Embryonic facial prominence (tissue), 1 donor: ENCODE measurements at regions not wholly inside any gene's neighbourhood (a gene's known extent, or its start where the extent isn't known, plus 50 kb on each side); places are given as distances from the start of the nearest gene placed in this dataset.
"Not testable (repeated sequence)": the region's sequence is repeated elsewhere in the genome, so short reads cannot be mapped to it uniquely, and the experiment has no call there.

ENCODE experiments used
- DNase-seq: peaks from one replicate; pipeline ENCODE4 v3.0.0-alpha.2; 2016; ENCODE audit errors: extremely low spot score

DNA sequence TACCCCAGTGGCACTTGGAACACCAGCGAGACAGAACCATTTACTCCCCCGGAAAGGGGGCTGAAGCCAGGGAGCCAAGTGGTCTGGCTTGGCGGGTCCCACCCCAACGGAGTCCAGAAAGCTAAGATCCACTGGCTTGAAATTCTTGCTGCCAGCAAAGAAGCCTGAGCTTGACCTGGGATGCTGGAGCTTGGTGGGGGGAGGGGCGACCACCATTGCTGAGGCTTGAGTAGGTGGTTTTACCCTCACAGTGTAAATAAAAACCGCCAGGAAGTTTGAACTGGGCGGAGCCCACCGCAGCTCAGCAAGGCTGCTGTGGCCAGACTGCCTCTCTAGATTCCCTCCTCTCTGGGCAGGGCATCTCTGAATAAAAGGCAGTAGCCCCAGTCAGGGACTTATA is 62.8 kb downstream of the RPS24 start:
- DNase-seq, result not testable (repeated sequence)

DNA sequence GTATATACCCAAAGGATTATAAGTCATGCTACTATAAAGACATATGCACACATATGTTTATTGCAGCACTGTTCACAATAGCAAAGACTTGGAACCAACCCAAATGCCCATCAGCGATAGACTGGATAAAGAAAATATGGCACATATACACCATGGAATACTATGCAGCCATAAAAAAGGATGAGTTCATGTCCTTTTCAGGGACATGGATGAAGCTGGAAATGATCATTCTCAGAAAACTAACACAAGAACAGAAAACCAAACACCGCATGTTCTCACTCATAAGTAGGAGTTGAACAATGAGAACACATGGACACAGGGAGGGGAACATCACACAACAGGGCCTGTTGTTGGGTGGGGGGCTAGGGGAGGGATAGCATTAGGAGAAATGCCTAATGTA is 68.9 kb downstream of the RPS24 start:
- DNase-seq, result not testable (repeated sequence)

DNA sequence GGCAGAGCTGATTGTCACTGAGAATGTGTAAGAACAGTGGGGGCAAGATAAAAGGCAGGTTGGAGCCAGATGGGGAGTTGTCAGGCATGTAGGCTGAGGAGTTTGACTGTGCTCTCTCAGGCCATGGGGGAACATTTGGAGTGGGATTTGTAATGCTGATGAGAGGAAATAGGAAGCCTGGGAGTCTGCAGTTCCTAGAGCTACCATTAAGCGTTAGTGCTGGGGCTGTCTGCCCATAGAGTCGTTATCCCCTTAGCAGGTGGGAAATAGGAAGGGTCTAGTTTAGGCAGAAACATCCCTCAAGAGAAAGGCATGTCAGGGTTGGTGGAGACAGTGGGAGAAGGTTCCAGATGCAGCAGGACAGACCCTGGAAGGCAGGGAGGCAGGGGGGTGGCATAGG is 75.5 kb downstream of the RPS24 start:
- DNase-seq, result no peak

DNA sequence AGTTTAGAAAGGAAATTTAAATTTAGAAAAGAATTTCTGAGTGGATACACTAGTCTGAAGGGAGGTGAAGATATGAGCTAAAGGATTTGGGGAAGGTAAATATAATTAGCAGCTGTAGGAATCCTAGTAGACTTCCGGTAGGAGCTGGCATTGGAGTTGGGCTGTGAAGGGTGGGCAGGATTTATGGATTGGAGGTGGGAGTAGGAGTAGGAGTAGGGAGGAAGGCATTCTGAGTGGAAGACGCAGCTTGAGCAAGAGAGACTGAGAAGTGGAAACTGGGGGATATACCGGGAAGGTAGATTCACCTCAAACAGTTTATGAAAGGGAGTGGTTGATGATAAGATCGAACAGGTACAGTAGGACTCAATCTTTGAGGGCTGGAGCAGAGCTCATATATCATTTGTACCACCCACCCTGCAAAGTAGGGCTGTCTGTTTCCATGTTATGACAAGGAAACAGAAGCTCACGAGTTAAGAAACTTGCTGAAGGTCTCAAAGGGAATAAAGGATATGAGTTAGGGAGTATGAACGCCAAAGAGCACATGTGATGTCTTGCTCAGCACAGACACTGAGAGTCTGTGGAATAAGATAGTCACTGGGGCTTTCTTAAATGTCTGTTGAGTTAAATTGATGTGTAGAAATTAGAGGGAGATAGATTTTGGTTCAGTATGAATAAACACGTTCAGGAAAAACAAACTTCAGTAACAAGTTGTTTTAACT is 81.6 kb downstream of the RPS24 start:
- DNase-seq, result no peak

DNA sequence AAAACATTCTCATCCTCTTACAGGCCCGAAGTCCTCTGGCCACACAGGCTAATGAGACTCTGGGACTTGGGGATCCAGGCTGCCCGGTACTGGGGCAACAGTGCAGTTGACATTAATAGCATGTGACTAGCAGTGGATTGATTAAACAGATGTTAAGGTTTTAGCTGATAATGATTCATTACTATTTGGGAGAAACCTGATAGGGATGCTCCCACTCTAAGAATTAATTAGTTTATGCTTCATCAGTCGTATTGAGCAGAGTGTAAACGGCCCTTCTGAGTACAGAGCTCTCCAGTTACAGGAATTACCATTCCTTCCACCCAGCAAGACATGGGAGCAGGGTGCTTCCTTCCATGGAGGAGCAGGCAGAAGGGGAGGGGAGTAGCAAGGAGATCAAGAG is 82.7 kb downstream of the RPS24 start:
- no peak for DNase-seq

DNA sequence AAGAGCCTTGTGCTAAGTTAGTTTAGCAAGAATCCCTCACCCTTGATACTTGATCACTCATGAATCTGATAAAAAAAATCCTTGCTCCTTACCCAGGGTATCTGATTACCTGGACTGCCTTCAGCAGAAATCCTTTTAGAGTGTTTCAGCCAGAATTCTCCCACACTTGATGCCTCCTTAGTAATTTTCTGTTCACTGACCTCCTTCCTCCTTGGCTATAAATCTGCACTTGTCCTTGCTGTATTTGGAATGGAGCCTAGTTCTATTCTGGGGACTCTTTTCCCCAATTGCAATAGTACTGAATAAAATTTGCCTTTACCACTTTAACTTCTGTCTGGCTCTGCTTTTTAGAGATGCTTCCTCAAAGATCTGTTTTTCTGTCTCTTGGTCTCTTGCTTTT is 84.9 kb downstream of the RPS24 start:
- DNase-seq, result no peak

DNA sequence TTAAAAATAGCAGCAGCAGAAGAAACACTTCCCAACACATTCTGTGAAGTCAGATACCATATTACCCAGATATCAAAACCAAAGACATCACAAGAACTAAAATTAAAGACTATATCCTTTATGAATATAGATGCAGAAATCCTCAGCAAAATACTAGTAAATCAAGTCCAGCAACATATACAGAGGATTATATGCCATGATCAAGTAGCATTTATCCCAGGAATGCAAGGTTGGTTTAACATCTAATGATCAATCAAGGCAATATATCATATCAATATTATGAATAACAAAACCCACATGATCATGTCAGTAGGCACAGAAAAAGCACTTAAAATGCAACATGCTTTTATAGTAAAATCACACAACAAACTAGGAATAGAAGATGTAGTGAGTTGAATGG is 88.1 kb downstream of the RPS24 start:
- DNase-seq, result no peak

DNA sequence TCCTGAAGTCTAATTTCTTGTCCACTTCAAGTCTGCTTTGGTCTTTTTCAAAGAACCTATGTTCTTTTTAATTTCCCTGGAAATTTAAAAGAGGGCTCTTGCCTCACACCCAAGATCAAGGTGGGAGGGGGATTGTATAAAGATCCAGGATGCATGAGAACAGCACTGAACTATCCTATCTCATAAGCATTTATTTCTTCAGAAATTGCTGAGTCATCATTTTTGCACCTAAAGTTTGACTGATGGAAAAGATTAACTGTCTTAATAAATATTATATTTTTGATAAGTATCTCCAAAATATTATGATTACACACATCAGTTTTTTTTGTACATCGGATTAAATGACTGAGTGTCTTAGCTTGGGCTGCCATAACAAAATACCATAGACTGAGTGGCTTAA is 90.5 kb downstream of the RPS24 start:
- DNase-seq, result no peak

DNA sequence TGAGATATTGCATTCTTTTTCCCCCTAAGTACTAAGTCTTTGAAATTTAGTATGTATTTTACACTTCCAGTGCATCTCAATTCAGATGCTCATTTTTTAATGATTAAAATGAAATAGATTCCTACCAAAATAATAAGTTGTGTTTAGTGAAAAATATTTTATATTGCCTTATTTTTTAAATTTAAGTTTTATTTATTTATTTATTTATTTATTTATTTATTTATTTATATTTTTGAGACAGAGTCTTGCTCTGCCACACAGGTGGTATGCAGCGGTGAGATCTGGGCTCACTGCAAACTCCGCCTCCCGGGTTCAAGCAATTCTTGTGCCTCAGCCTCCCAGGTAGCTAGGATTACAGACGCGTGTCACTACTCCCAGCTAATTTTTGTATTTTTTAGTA is 95.5 kb downstream of the RPS24 start:
- no peak for DNase-seq

DNA sequence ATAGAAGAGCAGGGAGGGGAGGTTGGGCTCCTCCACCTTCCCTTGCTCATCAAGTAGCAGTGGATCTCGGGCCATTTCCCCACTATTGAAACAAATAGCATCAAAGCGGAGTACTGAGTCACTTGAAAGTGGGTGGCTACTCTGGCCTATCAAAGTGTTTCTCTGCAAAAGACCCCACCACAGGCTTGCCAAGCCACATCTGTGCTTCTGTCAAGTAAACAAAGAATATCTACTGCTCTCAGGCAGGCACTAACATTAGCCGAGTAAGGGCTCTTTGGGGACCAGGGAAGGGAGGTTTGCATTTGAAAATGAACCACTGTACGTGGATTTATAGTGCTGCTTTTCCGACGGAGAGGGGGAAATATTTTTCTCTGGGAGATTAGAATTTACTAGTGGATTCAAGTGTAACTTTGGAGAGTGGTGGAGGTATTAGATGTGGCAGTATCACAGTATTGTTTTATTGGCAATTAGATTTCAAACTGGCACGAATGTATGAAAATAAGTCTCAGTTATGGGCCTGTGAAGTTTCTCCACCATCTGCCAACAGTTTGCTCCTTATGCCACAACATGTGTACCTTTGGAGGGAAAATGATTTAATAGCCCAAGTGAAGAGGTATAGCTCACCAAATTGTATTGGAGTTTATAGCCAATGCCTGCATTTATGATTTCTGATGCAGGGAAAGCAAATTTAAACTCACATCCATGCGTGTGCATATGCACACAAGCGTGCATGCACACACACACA is 97.5 kb downstream of the RPS24 start:
- no peak for DNase-seq

DNA sequence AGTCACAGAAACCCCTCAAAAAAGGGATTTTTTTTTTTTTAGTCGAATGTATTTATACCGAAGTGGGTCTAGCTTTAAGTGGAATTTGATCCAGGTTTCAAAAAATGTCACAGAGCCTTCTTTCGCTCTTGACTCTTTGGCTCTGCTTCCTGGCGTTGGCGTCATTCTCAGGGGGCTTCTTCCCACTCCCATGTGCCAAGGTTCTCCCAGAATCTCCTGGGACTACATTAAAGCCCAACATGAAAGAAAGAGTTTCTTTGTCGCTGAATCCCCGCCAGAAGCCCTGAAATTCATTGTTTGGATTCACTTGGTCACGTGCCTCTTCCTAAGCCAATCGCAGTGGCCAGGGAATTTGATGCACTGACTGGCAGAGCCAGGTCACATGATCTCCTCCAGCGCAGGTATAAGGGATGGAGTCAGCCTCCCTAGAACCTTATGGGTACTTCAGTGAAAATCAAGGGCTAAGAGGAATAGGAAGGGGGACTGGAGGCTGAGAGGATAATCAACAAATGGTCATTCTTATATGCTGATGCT is 101.2 kb downstream of the RPS24 start:
- DNase-seq, result no peak

DNA sequence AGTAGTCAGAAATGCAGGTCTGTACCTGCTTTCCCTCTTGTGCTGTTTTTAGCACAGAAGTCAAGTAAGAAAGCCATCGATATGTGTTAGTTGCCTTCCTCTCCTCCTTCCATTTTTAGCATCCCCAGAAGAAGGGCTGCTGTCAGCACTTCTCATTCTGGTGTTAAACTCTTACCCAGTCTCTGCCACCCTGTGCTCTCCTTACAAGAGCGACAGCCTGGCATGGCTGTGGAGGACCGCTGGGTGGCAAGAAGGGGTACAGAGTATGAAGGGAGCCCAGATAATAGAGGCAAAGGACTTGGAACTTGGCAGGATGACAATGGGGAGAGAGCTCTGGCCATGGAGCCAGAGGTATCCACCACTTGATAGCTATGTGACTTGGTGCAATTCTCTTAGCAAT is 103.5 kb downstream of the RPS24 start:
- no peak for DNase-seq

DNA sequence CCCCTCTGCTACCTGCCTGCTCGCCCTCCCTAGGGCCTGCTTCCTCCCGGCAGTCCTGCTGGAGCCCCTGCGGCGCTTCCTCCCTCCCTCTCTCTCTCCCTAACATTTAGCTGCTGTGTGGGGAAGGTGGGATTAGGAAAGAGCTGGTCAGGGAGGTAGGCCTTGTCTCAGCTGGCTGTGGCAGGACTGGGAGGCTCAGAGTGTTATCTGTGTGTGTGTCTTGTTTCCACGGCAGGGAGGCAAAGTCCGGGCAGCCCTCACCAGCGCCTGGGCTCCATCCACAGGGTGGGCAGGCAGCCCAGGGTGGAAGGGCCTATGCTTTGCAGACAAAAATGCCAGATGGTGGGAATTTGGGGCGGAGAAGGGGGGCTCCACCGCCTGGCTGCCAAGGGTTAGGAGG is 105.7 kb downstream of the RPS24 start:
- DNase-seq, result no peak

DNA sequence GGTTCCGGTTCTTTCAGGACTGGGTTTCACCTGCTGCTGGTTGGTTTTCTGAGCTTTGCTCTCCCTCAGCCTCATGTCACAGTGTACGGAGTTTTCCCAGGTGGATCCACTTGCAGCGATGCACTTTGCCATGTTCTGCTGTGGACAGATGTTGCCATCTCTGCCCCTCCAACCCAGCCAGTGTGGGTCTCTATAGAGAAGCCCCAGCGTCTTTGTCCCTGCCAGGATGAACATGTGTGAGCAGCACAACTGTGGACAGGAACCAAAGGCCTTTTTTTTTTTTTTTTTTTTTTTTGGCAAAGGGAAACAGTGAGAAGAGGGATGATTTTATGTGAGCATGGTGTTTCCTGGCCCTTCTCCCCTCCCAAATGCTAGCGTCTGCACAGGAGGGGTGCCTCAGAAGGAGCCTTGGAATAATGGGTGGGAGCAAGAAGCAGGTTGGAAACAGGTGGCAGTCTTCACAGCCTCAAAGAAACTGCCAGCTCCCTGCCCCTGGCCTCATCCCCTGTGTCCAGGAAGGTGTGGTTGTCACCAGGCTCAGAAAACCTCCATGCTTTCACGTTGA is 106.5 kb downstream of the RPS24 start:
- DNase-seq, result no peak

DNA sequence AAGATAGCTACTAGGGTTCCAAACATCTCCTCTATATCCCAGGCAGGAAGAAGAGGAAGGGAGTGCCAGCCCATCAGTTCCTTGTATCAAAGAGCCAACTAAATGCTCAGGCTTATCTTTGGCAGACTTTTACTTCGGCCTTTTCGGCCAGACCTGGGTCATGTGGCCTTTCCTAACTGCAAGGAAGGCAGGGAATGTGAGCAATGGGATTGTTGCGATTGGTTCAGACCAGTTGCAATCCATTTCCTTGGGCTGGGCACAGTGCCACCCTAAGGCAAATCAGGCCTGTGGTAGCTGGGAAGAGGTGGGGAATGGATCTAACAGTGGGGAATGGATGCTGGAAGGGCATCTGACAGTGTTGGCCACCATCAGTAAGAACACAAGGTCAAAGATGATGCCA is 109.9 kb downstream of the RPS24 start:
- no peak for DNase-seq

DNA sequence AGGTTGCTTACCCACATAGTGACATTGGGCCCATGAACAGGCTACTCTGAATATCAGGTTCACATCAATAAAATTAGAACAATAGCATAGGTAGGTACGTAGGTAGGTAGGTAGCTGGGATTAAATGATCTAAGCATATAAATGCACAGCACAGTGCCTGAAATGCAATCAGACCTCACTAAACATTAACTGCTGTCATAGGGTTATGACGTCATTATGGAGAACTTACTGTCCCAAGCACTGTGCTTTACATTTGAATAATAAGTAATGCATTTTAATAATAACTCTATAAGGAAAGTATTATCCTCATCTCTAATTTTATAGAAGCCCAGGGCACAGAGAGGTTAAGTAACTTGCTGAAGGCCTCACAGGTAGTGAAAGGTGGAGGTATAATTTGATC is 112.5 kb downstream of the RPS24 start:
- no peak for DNase-seq

DNA sequence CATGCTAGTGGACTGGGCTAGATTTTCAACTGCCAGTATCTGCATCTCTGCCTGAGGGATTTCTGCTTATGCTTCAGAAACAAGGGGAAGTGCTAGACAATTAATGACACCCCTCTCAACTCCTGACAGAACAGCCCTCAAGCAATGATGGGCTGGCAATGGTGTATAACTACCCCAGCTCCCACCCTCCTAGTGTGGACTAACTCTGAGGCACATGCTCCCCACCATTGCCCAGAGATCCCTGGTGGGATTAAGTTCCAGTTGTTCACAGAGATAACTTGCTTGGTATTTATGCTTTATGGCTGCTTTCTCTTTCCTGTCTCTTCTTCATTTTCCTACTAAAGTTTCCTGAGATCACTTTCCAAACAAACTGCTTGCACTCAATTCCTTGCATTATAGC is 113.5 kb downstream of the RPS24 start:
- DNase-seq, result no peak

DNA sequence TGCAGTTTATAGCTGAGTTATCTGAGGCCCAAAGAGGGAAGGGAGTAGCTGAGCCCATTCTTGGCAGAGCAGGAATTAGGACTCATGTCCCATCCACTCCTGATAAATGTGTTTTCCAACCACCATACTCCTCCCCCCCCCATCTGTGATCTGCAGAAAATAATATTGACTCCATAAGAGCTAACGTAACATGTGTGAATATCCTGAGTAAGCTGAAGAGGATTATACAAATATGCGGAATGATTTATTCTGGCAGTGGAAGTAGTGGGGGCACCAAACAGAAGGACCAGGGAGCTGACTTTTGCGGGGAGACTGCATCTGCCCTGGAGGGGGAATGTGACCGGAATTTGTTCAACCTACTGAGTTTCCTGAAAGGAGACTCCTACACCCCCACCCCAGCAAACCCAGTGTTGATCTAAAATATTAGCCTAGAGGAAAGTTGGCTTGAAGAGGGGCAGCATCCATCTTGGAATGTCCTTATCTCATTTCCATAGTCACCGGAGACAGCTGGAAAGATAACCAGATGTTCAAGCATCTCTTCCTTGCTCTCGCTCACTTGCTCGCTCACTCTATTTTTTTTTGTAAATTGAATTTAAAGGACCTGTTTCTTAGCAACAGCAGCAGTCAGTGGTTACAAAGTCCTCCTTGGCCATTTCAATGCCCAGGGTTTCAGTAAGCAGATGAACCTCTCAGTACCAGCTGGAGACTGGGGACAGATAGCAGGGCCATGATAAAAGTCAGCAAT is 114.7 kb downstream of the RPS24 start:
- no peak for DNase-seq

DNA sequence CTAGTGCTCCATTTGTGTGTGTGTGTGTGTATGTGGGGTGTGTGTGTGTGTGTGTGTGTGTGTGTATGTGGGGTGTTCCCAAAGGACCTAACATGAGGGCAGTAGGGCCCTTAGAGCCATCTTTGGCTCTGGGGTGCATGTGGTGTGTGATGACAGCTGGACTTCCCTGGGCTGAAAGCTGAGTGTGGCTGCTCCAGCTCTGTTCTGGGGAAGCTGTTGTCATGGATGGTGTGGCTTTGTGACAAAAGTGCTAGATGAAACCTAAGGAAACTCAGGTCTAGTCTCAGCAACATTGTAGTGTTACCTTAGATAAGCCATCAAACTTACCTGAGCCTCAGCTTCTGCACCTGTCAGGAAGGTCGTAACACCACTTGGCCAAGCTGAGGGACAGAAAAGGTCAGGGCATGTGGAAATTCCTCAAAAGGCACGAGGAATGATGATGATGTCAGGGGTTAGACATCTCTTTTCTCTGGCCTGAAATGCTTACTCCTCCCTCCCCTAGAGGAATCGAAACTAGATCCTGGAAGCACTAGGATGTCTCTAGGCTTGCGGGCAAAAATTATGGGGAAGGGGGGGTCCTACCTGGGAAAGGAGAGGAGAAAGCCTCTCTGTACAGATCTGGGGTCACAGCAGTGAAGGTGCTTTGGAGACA is 115.4 kb downstream of the RPS24 start:
- DNase-seq, result no peak

DNA sequence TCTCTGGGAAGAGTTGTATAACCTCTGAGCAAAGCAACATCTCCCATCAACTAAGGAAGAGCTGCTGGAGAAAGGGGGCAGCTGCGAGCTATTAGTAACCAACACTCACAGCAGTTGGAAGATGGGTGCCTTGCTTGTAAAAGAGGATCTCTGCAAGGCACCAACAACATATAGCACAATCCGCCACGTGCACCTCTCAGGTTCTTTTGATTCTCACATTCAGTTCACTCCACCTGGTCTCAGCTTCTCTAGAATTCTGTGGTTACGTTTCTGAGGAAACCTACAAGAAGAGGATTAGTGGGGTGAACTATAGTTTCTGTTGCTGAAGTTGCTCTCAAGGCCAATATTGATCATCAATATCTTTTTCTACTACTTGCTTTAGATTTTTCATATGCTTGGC is 117.1 kb downstream of the RPS24 start:
- no peak for DNase-seq

DNA sequence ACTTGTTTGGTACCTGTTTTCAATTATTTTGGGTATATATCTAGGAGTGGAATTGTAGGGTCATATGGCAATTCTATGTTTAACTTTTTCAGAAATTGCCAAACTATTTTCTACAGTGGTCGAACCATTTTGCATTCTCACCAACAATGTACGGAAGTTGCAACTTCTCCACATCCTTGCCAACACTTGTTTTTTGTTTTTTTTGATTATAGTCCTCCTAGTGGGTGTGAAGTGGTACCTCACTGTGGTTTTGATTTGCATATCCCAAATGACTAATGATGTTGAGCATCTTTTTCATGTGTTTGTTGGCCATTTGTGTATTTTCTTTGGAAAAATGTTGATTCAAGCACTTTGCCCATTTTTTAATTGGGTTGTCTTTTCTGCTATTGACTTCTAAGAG is 122.1 kb downstream of the RPS24 start:
- DNase-seq, result no peak

DNA sequence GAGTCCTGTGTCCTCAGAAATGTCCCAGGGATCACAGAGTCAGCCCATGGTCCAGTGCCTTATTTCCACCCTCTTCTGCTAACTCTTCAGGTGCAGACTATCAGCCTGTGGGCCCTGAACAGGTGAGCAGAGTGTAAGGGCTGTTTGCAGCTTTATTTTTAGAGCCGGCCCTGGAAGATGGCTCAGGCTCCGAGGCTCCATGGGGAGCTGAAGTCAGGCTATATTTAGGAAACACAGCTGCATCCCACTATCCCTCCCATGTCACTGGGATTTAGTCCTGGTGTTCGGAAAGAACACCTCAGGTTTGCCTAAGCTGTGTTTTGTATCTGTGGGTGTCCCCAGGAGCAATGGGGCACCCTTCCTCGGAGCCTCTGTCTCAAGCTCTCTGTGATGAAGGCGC is 126.9 kb downstream of the RPS24 start:
- no peak for DNase-seq
